GM23338 (cell line): ENCODE measurements at regions not wholly inside any gene's neighbourhood (a gene's known extent, or its start where the extent isn't known, plus 50 kb on each side); places are given as distances from the start of the nearest gene placed in this dataset.

Source experiments
- ATAC-seq: fragments of 200-7000 bp; cut with Tn5 transposase; 3 replicates; pipeline ENCODE4 v1.9.1; 2020
- DNase-seq: peaks from one replicate; pipeline ENCODE4 v3.0.0-alpha.2; 2015; ENCODE audit warnings: low spot score
- H2AFZ ChIP-seq: fragments of 200-600 bp; sonication (generic); 2 replicates; pipeline ENCODE4 v1.8.0; 2016; ENCODE audit warnings: antibody characterized with exemption, mild to moderate bottlenecking, moderate library complexity
- H3F3A ChIP-seq: fragments of 200-600 bp; sonication (generic); replicated peaks from 2 replicates; pipeline ENCODE4 v1.8.0; 2017; ENCODE audit warnings: antibody characterized with exemption, mixed run types, low read depth
- H3K27ac ChIP-seq: fragments of 200-600 bp; sonication (generic); 2 replicates; pipeline ENCODE4 v1.6.1; 2016; ENCODE audit warnings: low read depth
- H3K27me3 ChIP-seq: fragments of 200-600 bp; sonication (generic); 2 replicates; pipeline ENCODE4 v1.8.0; 2016; ENCODE audit warnings: mild to moderate bottlenecking, mixed run types, moderate library complexity; ENCODE audit not compliant: insufficient read depth
- H3K36me3 ChIP-seq: fragments of 200-600 bp; sonication (generic); 2 replicates; pipeline ENCODE4 v1.8.0; 2016; ENCODE audit warnings: mild to moderate bottlenecking; ENCODE audit not compliant: insufficient read depth
- H3K4me1 ChIP-seq: fragments of 200-600 bp; sonication (generic); 2 replicates; pipeline ENCODE4 v1.8.0; 2016; ENCODE audit warnings: mild to moderate bottlenecking, moderate library complexity; ENCODE audit not compliant: insufficient read depth
- H3K4me2 ChIP-seq: fragments of 200-600 bp; sonication (generic); 2 replicates; pipeline ENCODE4 v1.7.1; 2017; ENCODE audit warnings: mixed run types
- H3K4me3 ChIP-seq: fragments of 200-600 bp; sonication (generic); 2 replicates; pipeline ENCODE4 v1.6.1; 2016; ENCODE audit warnings: mixed run types
- H3K79me2 ChIP-seq: fragments of 200-600 bp; sonication (generic); replicated peaks from 2 replicates; pipeline ENCODE4 v1.8.0; 2017; ENCODE audit warnings: mild to moderate bottlenecking; ENCODE audit not compliant: insufficient read depth
- H3K9me2 ChIP-seq: fragments of 200-600 bp; sonication (generic); 2 replicates; pipeline ENCODE4 v1.8.0; 2017; ENCODE audit not compliant: insufficient read depth
- H4K20me1 ChIP-seq: fragments of 200-600 bp; sonication (generic); replicated peaks from 2 replicates; pipeline ENCODE4 v1.8.0; 2017; ENCODE audit warnings: mild to moderate bottlenecking; ENCODE audit not compliant: insufficient read depth
- H3K27ac Mint-ChIP-seq: 2 replicates; pipeline ENCODE4 v1.8.0; 2020; ENCODE audit warnings: inconsistent platforms, mild to moderate bottlenecking, moderate library complexity, mixed read lengths
- H3K27me3 Mint-ChIP-seq: 3 replicates; pipeline ENCODE4 v1.8.0; 2022; ENCODE audit warnings: low read depth, mild to moderate bottlenecking, moderate library complexity, mixed read lengths, inconsistent platforms; ENCODE audit not compliant: insufficient read depth, poor library complexity
- H3K36me3 Mint-ChIP-seq: 3 replicates; pipeline ENCODE4 v1.8.0; 2021; ENCODE audit warnings: low read depth, mild to moderate bottlenecking, inconsistent platforms, moderate library complexity, mixed read lengths
- H3K4me1 Mint-ChIP-seq: 3 replicates; pipeline ENCODE4 v1.8.0; 2020; ENCODE audit warnings: mild to moderate bottlenecking, inconsistent platforms, mixed read lengths
- H3K4me3 Mint-ChIP-seq: 3 replicates; pipeline ENCODE4 v1.8.0; 2021; ENCODE audit warnings: moderate library complexity, mild to moderate bottlenecking, inconsistent platforms, mixed read lengths
- H3K9me3 Mint-ChIP-seq: 3 replicates; pipeline ENCODE4 v1.8.0; 2020; ENCODE audit warnings: moderate library complexity, mild to moderate bottlenecking, inconsistent platforms, mixed read lengths
- CREB1 ChIP-seq: fragments of 250-450 bp; sonication (Bioruptor Pico); IDR thresholded peaks from 2 replicates; pipeline ENCODE4 v1.5.0; 2020; ENCODE audit warnings: low read depth, mild to moderate bottlenecking, moderate library complexity
- EZH2 ChIP-seq: fragments of 200-600 bp; sonication (generic); IDR thresholded peaks from one replicate; pipeline ENCODE4 v1.8.0; 2017; ENCODE audit warnings: antibody characterized with exemption, mild to moderate bottlenecking, low read depth; ENCODE audit not compliant: unreplicated experiment
- EZH2phosphoT487 ChIP-seq: fragments of 200-600 bp; sonication (generic); IDR thresholded peaks from one replicate; pipeline ENCODE4 v1.8.1; 2018; ENCODE audit warnings: antibody characterized with exemption; ENCODE audit not compliant: unreplicated experiment
- JUNB ChIP-seq: IDR thresholded peaks from one replicate; pipeline ENCODE4 v1.6.1; 2016; ENCODE audit warnings: antibody characterized with exemption; ENCODE audit not compliant: unreplicated experiment
- NANOG ChIP-seq: IDR thresholded peaks from 2 replicates; pipeline ENCODE4 v1.6.1; 2016; ENCODE audit warnings: antibody characterized with exemption, borderline replicate concordance
- POLR2AphosphoS5 ChIP-seq: IDR thresholded peaks from 2 replicates; pipeline ENCODE4 v1.6.1; 2016; ENCODE audit warnings: antibody characterized with exemption, low read depth
- STAT1 ChIP-seq: IDR thresholded peaks from one replicate; pipeline ENCODE4 v1.6.1; 2016; ENCODE audit warnings: antibody characterized with exemption; ENCODE audit not compliant: unreplicated experiment
- ZNF114 ChIP-seq: fragments of 250-450 bp; sonication (Bioruptor Pico); IDR thresholded peaks from 2 replicates; pipeline ENCODE4 v1.5.0; 2020; ENCODE audit warnings: mild to moderate bottlenecking, moderate library complexity
- ZNF331 ChIP-seq: fragments of 250-450 bp; sonication (Bioruptor Pico); IDR thresholded peaks from 2 replicates; pipeline ENCODE4 v1.5.0; 2020; ENCODE audit warnings: low read depth, mild to moderate bottlenecking, moderate library complexity
- TF ChIP-seq, protein P1 (sequence below): IDR thresholded peaks from one replicate; pipeline ENCODE4 v1.6.1; 2018; ENCODE audit warnings: antibody characterized with exemption; ENCODE audit not compliant: unreplicated experiment
- TF ChIP-seq, protein P2 (sequence below): IDR thresholded peaks from 2 replicates; pipeline ENCODE4 v1.6.1; 2016; ENCODE audit warnings: antibody characterized with exemption
- TF ChIP-seq, protein P3 (sequence below), 2 experiments: fragments of 200-600 bp in 1 of 2; sonication (generic) in 1 of 2; conservative IDR thresholded peaks; 2 replicates each; pipeline versions ENCODE4 v1.5.1 to v1.6.1; 2016 to 2017; ENCODE audit warnings: antibody characterized with exemption in 2 of 2, low read depth in 2 of 2, mild to moderate bottlenecking in 2 of 2, moderate library complexity in 1 of 2
- TF ChIP-seq, protein P4 (sequence below): fragments of 250-450 bp; sonication (Bioruptor Pico); IDR thresholded peaks from 2 replicates; pipeline ENCODE4 v1.5.0; 2020; ENCODE audit warnings: mild to moderate bottlenecking, moderate library complexity

DNA sequence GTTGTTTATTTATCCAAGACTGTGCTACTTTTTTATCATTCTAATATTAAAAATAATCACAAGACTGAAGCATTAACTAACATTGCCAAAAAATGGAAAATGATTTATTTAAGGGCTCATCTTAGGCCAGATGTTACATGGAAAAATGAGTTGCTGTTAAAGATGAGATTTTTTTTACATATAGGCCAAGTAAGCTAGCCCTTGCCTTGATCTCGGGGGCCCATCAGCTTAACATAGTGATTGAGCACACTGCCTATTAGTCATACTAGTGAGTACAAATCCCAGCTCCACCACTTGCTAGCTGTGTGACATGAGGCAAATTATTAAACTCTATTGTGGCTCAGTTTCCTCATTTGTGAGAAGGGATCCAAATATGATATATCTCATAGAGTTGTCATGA, 275.9 kb upstream of the SNX7 start:
- ATAC-seq: no peak
- H3K4me3 ChIP-seq: no peak overlapping the region
- no peaks in the 10 kb centered on the region for H3K4me1 ChIP-seq
- H3K4me2 ChIP-seq: no peak overlapping the region
- H3K9me3 Mint-ChIP-seq: no peaks in the 10 kb centered on the region
- no peaks in the 10 kb centered on the region for H3K79me2 ChIP-seq
- TF ChIP-seq ZNF114 (CRISPR knock-in tag) (no peak), NANOG (no peak), ZNF331 (CRISPR knock-in tag) (no peak), CREB1 (CRISPR knock-in tag) (no peak), EZH2 (no peak), EZH2phosphoT487 (no peak), STAT1 (no peak), JUNB (no peak), POLR2AphosphoS5 (no peak)
- TF ChIP-seq, protein P1, sequence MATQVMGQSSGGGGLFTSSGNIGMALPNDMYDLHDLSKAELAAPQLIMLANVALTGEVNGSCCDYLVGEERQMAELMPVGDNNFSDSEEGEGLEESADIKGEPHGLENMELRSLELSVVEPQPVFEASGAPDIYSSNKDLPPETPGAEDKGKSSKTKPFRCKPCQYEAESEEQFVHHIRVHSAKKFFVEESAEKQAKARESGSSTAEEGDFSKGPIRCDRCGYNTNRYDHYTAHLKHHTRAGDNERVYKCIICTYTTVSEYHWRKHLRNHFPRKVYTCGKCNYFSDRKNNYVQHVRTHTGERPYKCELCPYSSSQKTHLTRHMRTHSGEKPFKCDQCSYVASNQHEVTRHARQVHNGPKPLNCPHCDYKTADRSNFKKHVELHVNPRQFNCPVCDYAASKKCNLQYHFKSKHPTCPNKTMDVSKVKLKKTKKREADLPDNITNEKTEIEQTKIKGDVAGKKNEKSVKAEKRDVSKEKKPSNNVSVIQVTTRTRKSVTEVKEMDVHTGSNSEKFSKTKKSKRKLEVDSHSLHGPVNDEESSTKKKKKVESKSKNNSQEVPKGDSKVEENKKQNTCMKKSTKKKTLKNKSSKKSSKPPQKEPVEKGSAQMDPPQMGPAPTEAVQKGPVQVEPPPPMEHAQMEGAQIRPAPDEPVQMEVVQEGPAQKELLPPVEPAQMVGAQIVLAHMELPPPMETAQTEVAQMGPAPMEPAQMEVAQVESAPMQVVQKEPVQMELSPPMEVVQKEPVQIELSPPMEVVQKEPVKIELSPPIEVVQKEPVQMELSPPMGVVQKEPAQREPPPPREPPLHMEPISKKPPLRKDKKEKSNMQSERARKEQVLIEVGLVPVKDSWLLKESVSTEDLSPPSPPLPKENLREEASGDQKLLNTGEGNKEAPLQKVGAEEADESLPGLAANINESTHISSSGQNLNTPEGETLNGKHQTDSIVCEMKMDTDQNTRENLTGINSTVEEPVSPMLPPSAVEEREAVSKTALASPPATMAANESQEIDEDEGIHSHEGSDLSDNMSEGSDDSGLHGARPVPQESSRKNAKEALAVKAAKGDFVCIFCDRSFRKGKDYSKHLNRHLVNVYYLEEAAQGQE: no peak
- TF ChIP-seq, protein P2, sequence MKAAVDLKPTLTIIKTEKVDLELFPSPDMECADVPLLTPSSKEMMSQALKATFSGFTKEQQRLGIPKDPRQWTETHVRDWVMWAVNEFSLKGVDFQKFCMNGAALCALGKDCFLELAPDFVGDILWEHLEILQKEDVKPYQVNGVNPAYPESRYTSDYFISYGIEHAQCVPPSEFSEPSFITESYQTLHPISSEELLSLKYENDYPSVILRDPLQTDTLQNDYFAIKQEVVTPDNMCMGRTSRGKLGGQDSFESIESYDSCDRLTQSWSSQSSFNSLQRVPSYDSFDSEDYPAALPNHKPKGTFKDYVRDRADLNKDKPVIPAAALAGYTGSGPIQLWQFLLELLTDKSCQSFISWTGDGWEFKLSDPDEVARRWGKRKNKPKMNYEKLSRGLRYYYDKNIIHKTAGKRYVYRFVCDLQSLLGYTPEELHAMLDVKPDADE: no peak
- TF ChIP-seq, protein P3, sequence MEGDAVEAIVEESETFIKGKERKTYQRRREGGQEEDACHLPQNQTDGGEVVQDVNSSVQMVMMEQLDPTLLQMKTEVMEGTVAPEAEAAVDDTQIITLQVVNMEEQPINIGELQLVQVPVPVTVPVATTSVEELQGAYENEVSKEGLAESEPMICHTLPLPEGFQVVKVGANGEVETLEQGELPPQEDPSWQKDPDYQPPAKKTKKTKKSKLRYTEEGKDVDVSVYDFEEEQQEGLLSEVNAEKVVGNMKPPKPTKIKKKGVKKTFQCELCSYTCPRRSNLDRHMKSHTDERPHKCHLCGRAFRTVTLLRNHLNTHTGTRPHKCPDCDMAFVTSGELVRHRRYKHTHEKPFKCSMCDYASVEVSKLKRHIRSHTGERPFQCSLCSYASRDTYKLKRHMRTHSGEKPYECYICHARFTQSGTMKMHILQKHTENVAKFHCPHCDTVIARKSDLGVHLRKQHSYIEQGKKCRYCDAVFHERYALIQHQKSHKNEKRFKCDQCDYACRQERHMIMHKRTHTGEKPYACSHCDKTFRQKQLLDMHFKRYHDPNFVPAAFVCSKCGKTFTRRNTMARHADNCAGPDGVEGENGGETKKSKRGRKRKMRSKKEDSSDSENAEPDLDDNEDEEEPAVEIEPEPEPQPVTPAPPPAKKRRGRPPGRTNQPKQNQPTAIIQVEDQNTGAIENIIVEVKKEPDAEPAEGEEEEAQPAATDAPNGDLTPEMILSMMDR (conservative IDR thresholded peaks at IDR 0.05; ENCODE audit: low read depth in 2 of 2): no peak
- TF ChIP-seq, protein P4, sequence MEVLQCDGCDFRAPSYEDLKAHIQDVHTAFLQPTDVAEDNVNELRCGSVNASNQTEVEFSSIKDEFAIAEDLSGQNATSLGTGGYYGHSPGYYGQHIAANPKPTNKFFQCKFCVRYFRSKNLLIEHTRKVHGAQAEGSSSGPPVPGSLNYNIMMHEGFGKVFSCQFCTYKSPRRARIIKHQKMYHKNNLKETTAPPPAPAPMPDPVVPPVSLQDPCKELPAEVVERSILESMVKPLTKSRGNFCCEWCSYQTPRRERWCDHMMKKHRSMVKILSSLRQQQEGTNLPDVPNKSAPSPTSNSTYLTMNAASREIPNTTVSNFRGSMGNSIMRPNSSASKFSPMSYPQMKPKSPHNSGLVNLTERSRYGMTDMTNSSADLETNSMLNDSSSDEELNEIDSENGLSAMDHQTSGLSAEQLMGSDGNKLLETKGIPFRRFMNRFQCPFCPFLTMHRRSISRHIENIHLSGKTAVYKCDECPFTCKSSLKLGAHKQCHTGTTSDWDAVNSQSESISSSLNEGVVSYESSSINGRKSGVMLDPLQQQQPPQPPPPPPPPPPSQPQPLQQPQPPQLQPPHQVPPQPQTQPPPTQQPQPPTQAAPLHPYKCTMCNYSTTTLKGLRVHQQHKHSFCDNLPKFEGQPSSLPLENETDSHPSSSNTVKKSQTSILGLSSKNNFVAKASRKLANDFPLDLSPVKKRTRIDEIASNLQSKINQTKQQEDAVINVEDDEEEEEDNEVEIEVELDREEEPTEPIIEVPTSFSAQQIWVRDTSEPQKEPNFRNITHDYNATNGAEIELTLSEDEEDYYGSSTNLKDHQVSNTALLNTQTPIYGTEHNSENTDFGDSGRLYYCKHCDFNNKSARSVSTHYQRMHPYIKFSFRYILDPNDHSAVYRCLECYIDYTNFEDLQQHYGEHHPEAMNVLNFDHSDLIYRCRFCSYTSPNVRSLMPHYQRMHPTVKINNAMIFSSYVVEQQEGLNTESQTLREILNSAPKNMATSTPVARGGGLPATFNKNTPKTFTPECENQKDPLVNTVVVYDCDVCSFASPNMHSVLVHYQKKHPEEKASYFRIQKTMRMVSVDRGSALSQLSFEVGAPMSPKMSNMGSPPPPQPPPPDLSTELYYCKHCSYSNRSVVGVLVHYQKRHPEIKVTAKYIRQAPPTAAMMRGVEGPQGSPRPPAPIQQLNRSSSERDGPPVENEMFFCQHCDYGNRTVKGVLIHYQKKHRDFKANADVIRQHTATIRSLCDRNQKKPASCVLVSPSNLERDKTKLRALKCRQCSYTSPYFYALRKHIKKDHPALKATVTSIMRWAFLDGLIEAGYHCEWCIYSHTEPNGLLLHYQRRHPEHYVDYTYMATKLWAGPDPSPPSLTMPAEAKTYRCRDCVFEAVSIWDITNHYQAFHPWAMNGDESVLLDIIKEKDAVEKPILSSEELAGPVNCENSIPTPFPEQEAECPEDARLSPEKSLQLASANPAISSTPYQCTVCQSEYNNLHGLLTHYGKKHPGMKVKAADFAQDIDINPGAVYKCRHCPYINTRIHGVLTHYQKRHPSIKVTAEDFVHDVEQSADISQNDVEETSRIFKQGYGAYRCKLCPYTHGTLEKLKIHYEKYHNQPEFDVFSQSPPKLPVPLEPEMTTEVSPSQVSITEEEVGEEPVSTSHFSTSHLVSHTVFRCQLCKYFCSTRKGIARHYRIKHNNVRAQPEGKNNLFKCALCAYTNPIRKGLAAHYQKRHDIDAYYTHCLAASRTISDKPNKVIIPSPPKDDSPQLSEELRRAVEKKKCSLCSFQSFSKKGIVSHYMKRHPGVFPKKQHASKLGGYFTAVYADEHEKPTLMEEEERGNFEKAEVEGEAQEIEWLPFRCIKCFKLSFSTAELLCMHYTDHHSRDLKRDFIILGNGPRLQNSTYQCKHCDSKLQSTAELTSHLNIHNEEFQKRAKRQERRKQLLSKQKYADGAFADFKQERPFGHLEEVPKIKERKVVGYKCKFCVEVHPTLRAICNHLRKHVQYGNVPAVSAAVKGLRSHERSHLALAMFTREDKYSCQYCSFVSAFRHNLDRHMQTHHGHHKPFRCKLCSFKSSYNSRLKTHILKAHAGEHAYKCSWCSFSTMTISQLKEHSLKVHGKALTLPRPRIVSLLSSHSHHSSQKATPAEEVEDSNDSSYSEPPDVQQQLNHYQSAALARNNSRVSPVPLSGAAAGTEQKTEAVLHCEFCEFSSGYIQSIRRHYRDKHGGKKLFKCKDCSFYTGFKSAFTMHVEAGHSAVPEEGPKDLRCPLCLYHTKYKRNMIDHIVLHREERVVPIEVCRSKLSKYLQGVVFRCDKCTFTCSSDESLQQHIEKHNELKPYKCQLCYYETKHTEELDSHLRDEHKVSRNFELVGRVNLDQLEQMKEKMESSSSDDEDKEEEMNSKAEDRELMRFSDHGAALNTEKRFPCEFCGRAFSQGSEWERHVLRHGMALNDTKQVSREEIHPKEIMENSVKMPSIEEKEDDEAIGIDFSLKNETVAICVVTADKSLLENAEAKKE: no peak
- no peak for DNase-seq
- no peak overlapping the region for H3K27ac Mint-ChIP-seq
- no peaks in the 10 kb centered on the region for H3K36me3 ChIP-seq
- H3K9me2 ChIP-seq: no peaks in the 10 kb centered on the region
- H4K20me1 ChIP-seq: no peaks in the 10 kb centered on the region
- H3K27me3 ChIP-seq: no peaks in the 10 kb centered on the region
- no peaks in the 10 kb centered on the region for H3F3A ChIP-seq
- H3K36me3 Mint-ChIP-seq: no peaks in the 10 kb centered on the region
- no peak overlapping the region for H3K27ac ChIP-seq
- no peaks in the 10 kb centered on the region for H3K27me3 Mint-ChIP-seq
- H3K4me1 Mint-ChIP-seq: peaks cover 4% of the 10 kb centered on the region; the same call in 1 of the 3 replicates
- H3K4me3 Mint-ChIP-seq: no peak overlapping the region
- no peak overlapping the region for H2AFZ ChIP-seq
